ENCODE measurements at regions not wholly inside any gene's neighbourhood (a gene's known extent, or its start where the extent isn't known, plus 50 kb on each side); places are given as distances from the start of the nearest gene placed in this dataset.

DNA sequence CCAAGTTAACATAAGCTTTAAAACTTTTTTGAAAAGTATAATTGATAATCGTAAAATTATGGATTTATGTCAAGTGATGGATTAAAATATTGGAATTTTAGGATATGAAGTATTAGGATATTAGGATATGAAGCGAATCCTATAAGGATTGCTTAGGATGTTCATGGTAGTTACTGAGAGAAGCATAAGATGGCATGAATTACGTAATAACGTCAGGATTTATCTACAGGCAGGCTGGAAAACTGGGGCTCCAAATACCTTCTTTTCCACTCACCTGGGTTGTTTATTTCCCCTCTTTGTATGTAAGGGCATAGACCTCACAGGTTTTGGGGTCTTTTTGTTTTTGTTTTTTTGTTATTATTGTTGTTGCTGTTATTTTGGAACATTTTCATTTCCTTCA lies 65.2 kb upstream of the TMEM33 start:
- no peak for TF ChIP-seq SP1 (IDR thresholded peaks at IDR 0.05)
- TF ChIP-seq BHLHE40 (IDR thresholded peaks at IDR 0.05; ENCODE audit: borderline replicate concordance), result no peak
- TF ChIP-seq ELF4 (IDR thresholded peaks at IDR 0.05), result no peak
- TF ChIP-seq NFRKB (IDR thresholded peaks at IDR 0.05), result no peak
- no peak for TF ChIP-seq TARDBP (IDR thresholded peaks at IDR 0.05)
- TF ChIP-seq ZNF384 (IDR thresholded peaks at IDR 0.05), result no peak
- TF ChIP-seq FOXK2 (IDR thresholded peaks at IDR 0.05), result no peak
- TF ChIP-seq SUZ12 (IDR thresholded peaks at IDR 0.05), result no peak
- TF ChIP-seq HDGF (IDR thresholded peaks at IDR 0.05; ENCODE audit: borderline replicate concordance), result no peak
- TF ChIP-seq FOXA1 (IDR thresholded peaks at IDR 0.05), result no peak
- TF ChIP-seq LEF1 (IDR thresholded peaks at IDR 0.05; ENCODE audit: borderline replicate concordance), result no peak
